RCC 7860 (cell line): ENCODE measurements at regions not wholly inside any gene's neighbourhood (a gene's known extent, or its start where the extent isn't known, plus 50 kb on each side); places are given as distances from the start of the nearest gene placed in this dataset.

ENCODE experiments used
- DNase-seq: peaks from one replicate; pipeline ENCODE4 v3.0.0-alpha.2; 2015; ENCODE audit warnings: low spot score
- FAIRE-seq: peaks from 2 replicates; lab custom pipeline; 2012; peaks lifted over from hg19 to GRCh38; lab: Jason Lieb, UNC

DNA sequence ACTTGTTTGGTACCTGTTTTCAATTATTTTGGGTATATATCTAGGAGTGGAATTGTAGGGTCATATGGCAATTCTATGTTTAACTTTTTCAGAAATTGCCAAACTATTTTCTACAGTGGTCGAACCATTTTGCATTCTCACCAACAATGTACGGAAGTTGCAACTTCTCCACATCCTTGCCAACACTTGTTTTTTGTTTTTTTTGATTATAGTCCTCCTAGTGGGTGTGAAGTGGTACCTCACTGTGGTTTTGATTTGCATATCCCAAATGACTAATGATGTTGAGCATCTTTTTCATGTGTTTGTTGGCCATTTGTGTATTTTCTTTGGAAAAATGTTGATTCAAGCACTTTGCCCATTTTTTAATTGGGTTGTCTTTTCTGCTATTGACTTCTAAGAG lies 122.1 kb downstream of the RPS24 start:
- DNase-seq: no peak
- no peak for FAIRE-seq

DNA sequence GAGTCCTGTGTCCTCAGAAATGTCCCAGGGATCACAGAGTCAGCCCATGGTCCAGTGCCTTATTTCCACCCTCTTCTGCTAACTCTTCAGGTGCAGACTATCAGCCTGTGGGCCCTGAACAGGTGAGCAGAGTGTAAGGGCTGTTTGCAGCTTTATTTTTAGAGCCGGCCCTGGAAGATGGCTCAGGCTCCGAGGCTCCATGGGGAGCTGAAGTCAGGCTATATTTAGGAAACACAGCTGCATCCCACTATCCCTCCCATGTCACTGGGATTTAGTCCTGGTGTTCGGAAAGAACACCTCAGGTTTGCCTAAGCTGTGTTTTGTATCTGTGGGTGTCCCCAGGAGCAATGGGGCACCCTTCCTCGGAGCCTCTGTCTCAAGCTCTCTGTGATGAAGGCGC lies 126.9 kb downstream of the RPS24 start:
- no peak for DNase-seq
- no peak for FAIRE-seq

DNA sequence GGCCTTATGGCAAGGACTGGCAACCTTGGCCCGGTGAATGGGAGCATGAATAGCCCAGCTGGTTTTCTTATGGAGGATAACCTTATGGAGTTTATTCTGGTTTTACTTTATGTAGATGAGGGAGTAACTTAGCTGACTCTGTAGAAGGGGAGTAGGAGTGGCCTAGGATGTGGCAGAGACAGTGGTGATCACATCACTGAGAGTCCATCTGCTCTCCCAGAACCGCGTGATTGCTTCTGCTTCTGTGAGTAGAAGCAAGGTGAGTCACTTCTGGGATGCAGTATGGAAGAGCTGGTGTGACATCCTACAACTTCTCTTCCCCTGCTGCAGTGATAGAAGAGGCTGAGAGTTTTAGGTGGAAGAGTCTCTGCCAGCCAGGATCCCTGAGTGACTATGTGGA lies 129.2 kb downstream of the RPS24 start:
- no peak for FAIRE-seq

DNA sequence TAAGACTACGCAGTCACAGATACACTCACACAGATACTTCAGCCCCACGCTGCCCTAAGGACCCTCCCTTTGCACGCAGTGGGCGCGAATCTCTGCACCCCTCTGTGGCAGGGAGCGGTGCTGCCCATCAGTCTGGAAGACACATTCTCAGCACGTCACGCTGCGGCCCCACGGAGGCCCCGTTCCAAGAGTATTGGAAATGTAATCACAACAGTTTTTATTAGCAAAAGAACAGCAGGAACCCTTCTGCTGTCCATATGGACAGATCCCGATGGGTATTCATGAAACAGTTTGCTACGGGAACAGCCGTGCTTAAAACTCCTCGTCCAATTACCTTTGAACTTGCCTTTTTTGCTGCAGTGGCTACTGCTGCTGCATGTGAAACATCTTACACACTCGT lies 131.0 kb downstream of the RPS24 start:
- FAIRE-seq (no peak), DNase-seq (no peak)

More for the DNA sequence above, 129.2 kb downstream of the RPS24 start:
- DNase-seq: peak; percentile 44

DNA sequence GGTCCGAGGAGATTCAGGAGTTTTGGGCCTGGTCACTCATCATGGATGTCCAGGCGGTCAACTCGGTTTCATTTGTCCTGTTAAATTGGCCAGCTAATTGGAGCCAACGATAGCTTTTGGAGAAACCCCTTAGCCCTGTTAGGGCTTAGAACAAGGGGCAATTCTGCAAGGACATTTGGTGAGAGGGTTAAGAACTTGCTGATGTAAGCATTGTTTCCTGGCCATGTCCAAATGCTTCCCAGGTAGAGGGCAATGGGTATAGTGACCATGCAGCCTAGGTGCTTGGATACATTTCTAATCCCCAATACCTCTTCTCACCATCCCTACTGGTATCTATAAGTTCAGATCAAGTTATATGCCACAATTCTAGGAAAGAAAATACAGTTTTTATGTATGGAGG lies 131.5 kb downstream of the RPS24 start:
- no peak for FAIRE-seq

DNA sequence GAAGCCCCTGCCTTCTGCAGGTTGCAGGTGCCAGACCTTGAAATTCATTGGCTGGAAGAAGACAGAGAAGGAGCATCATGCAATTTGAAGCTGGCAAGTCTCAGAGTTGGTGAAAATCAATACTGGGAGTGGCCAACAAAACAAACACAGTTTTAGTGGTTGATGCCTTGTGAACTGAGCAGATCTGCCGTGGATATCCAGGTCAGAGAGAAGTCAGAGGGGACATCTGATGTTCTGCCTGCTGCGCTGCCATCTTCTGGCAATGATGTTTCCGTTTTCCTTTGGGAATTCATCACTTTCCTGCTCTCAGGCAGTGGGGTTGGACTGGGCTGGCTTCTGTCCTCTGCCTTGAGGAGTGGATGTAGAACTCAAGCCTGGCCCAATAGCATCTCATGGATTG lies 132.0 kb downstream of the RPS24 start:
- FAIRE-seq: no peak
- no peak for DNase-seq

More for the DNA sequence above, 131.5 kb downstream of the RPS24 start:
- no peak for DNase-seq

DNA sequence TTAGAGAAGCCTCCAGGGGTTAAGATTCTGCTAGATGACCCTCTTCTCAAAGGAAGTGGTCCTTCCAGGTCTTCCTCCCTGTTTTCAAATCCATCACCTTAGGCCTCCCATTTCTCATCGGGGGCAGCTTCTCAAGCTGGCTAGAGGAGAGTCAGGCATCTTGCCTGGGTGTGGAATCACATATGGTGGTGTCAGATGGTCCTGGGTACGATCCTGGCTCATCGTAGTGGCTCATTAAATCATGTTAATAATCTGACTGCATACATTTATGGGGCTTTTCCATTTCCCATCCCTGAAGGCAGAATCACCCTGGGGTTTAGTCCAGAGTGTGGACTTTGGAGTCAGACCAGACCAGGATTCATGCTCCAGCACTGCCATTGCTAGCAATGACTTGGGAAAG lies 132.6 kb downstream of the RPS24 start:
- DNase-seq (no peak), FAIRE-seq (no peak)

DNA sequence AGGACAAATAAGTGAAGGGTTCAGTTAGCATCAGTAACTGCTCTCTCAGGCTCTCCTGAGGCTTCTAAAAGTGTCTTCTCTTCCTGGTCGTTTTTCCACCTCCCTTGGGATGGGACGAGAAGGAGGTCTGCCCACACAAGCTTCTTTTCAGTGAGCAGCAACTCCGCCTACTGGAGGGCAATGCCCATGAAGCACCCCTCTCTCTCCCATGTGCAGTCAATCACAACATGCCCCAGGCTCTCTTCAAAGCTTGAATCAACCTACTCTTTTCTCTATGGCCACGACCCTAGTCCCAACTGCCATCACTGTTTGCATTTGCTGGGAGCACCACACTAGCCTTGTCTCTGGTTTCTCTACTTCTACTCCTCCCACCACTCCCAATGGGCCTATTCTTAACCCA lies 135.6 kb downstream of the RPS24 start:
- no peak for FAIRE-seq

DNA sequence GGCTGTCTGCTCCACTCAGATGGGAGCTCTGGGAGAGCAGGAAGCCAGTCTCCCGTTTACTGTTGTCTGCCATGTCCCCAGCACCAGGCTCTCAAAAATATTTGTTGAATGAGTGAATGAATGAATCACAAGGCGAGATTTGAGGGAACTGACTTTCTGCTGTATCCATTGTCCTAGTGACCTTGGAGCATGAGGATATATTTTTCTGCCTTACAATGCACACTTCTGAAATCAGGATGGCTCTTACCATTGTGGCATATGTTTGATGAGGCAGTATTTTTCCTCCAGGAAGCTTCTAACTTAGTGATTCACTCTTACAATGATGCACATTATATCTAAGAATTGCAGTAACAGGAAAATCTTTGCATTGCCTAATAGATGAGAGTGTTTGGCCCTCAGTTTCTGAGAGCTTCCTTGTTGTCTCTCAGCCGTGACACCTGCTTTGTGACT lies 136.4 kb downstream of the RPS24 start:
- FAIRE-seq: no peak
- no peak for DNase-seq

More for the DNA sequence above, 135.6 kb downstream of the RPS24 start:
- no peak for DNase-seq

DNA sequence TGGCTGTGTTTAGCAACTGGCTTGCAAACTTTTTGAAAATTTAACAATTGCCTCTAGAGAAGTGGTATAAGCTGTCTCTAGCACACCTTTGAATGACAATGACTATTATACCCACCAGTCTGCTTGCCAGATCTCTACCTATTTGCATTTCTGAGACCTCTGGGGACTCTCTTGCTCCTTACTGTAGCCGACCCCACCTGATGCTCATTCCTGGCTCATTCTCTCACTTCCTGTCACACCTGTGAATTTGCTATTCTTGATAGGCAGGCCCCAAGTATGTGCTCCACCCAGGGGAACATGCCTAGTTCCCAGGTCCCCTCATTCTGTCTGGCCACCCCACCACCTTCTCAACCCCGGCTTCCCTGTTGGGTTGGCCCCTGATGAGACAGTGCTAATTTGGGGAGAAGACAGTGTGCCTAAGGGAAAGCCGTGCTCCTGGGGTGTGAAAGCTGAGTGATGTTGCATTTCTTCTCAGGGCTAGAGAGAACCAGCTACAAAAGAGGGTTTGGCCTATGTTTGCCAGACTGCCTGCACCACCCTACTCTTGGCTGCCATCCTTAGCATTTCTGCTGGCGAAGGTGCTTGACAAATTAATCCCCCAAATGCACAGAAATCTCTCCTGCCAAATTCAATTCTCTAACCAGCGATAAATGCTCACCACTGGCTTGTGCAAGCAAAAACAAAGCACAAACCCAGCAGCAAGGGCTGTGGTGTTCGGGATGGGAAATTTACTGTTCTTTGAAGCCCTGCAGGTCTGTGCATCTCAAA lies 138.2 kb downstream of the RPS24 start:
- no peak for FAIRE-seq
- no peak for DNase-seq

DNA sequence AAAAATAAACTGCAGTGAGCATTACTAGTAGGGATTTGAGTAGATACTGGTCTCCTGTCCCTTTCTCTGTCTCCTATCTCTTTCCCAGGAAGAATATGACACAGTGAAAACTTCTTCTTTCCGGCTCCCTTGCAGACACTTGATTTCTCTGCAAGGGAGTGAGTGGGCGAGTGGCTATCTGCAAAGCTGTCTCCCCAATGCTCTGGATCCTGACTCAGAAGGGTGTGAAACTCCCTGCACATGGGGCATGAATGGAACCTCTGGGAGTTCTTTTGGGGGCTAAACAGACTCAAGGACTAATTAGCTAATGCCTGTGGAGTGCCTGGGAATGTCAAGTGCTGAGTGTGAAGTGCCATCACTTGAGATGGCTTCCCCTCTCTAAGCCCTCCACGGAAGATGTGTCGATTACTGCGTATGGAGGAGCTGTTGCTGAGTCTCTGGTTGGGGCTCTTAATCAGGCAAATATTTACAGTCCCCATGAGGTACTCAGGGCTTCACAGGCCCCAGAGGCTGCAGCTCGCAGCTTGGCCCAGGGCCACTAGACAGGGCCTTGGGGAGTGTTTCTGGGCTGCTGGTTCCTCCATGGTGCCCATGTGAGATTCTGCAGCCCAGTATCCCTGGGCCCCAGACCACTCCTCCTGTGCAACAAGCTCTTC lies 139.8 kb downstream of the RPS24 start:
- no peak for DNase-seq
- no peak for FAIRE-seq

DNA sequence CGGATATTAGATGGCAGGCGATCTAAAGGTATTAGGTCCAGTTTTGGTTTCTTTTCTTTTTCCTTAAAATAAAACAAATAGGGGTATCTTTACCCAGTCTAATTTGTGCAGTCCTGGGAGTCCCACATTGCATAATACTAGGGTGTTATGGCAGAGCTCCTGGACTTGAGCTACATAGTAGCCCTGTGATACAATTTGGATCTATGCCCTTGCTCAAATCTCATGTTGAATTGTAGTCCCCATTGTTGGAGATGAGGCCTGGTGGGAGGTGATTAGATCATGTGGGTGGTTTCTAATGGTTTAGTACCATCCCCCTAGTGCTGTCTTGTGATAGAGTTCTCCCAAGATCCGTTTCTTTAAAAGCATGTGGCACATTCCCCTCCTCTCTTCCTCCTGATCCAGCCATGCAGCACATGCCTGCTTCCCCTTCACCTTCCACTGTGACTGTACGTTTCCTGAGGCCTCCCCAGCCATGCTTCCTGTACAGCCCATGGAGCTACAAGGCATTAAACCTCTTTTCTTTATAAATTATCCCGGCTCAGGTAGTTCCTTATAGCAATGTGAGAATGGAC lies 141.9 kb downstream of the RPS24 start:
- FAIRE-seq (no peak), DNase-seq (no peak)

DNA sequence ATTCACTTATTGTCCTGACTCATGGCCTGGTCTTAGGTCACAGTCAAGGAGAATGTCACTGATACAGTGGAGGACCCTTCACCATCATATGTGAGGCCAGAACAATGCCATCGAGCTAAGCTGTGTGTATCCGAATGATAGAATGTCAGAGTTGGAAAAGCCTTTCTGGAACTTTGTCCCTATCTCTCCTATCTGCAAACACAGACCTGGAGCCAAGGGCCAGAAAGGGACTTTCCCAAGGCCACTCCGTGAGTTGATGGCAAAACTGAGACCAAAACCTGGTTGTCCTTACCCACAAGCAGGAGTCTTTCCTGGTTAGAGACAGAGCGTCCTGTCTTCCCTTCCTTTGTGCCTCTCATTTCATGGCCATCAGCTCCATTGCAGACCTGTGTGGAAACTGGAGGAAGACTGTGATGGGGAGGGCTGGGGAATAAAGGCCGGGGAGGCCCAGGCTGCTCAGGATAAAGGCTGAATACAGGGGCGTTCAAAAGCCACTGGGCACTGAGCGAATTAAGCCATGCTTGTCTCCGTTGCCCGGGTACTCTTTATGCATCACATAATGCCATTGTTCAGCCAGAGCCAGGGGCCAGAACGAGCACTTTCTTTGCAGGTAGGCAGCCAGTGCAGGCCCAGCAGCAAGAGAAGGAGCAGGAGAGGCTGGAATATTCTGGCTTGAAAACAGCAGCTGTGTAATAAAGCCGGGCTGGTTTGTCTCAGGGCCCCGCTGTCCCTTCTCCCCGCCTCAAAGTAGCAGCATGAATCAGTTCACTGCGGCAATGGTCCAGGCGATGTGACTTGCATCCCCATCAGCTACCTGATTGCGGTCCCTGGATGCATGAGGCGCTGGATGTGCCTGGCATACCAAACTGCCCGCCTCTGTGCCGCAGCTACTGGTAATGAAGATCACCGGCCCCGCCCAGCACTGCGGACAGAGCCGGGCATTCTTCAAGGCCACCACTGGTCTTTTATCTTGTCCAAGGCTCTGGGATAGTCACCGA lies 143.0 kb downstream of the RPS24 start:
- FAIRE-seq (no peak), DNase-seq (no peak)

DNA sequence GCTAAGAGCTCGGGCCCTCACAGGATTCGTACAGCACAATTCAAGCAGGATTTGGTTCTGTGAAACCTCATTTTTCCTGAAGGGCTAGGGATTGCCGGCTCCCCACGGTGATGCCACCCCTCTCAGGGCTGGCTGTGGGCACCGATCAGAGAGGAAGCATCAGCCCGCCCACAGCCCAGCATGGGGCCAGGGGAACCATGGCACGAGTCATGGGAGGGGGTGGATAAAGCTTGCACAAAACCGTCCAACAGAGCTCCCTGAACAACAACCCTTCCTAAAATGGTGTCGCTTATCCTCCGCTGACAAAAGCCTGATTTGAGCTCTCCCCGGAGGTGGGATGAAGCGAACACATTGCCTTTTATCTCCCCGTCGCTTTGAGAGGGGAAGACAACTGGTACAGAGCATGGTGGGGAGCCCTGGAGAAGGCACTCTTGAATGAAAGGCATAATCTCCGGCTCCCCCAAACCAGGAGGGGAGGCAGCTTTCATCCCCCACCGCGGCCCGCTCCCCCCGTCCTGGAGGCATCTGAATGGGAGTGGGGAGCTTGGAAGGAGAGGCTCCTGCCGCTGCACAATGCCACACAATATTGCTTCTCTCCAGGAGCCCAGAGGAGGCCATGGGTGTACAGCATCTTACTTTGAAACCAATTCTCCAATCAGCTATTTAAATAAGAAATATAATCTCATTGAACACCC lies 144.0 kb downstream of the RPS24 start:
- FAIRE-seq (no peak), DNase-seq (no peak)

DNA sequence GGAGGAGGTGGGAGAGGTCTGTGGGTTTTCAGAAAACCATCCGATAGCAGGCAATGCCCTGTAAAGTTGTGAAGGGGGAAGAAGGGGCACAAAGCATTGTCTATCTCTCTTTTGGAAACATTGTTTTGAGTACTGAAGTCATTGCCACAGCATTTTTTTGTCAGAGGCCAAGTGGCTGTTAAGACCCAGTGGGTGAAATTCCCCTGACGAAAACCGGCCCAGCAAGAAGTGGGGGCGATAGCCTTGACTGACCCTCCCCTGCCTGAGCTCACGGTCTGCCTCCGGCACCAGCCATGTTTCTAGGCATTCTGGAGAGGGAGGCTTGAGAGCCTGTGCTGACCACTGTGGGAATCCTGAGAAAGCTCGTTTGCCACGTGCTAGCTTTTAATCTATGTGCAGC lies 144.7 kb downstream of the RPS24 start:
- FAIRE-seq (no peak), DNase-seq (no peak)

DNA sequence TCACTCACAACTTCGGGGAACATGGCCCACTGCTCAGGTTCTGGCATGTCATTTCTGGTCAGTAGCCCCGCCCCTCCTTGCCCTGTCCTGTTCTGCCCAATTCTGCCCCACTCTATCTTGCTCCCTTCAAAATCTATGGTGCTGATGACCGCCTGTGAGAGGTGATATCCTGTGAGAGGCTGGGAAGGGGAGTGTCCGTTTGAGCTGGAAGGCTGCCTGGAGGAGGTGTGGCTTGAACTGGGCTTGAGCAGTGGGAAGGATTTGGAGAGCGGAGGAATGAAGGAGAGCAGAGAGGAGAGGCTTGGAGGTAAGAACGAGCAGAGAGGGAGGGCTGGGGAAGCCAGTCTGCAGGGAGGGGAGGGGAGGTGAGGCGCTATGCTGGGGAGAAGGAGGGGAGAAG lies 145.3 kb downstream of the RPS24 start:
- FAIRE-seq: no peak
- no peak for DNase-seq

DNA sequence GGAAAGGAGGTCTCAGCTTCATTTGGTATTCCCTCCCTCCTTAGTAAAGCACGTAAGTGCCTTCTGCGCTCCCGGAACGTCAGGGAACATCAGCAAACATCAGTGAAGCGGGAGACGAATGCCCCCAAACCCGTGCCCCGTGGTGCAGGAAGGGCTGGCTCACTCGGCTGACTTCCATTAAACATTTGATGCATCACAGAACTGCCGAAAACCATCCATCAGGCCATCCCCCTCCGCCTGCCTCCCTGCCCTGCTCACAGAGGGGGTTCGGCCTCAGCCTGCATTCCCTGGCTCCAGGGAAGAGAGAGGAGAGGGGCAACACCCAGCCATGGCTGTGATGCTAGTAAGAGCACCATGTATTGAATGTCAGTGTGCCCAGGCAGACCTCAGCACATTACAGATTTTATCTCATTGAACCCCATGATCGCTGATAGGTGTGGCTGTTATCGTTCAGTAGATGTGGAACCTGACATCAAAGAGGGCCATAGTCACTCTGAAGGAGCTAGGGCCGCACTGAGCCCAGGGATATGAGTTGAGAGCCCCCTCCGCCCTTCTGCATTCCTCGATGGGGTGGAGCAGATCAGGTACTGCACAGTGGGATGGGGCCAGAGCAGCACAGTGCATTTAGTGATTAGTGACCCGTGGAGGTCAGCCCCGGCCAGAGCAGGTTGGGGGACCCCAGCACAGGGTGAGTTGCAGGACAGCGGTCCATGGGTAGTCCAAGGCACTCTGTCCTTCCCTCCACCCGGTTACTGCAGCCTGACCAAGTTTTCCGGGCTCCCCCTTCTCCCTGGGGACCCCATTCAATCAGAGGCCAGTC lies 146.4 kb downstream of the RPS24 start:
- DNase-seq: no peak
- FAIRE-seq: no peak

DNA sequence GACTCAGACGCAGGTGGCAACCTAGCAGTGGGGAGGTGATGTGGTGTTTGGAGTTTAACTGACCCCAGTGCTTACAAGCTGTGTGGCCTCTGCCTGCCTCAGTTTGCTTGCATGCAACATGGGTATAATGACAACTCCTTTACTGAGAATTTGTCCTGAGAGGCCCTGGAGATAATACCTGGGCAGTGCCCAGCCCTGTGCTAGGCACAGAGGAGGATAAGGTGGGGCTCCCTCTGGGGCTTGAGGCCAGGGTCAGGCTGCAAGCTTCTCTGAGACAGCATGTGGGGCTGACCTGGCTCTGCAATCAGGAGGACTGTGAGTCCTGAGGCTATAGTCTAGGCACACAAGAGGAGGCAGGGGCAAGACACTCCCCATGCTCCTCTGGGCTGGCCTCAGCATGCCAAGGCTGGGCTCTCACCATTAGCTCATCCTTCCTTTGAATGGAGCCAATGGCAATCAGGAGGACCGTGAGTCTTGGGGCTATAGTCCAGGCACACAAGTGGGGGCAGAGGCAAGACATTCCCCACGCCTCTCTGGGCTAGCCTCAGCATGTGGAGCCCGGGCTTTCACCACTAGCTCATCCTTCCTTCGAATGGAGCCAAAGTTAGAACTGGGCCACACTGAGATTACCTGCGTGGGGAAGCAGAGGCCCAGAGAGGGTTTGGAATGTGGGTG lies 147.9 kb downstream of the RPS24 start:
- DNase-seq (no peak), FAIRE-seq (no peak)

DNA sequence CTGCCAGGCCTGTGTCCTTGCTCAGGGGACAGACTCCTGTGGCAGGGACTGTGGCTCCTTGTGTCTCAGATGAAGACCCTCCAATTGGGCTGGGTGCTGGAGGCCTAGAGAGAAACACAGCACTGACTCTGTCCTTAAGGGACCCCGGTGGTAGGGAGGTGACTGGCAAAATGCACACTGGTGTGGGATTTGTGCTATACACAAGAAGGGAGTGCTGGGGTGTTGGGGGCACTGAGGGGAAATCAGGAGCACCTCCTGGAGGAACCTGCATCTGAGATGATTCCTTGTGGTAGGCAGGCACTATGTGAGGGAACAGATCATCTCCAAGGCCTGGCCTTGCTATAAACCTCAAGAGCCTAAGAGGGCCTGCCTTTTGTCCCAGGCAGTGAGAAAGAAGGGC lies 149.2 kb downstream of the RPS24 start:
- FAIRE-seq (no peak), DNase-seq (no peak)
